ENCODE measurements at regions not wholly inside any gene's neighbourhood (a gene's known extent, or its start where the extent isn't known, plus 50 kb on each side); places are given as distances from the start of the nearest gene placed in this dataset.

GRCh38 chr3:74664606-74665005 is 50.1 kb upstream of the CNTN3 start:
- H3K4me3 ChIP-seq (ENCODE audit: low read depth, low read length): no peak overlapping the region
- no peak for TF ChIP-seq CTCF (conservative IDR thresholded peaks at IDR 0.05; ENCODE audit: low read depth, low read length)
- no peak for DNase-seq (ENCODE audit: low read depth)
